C4-2B (cell line): ENCODE measurements at regions not wholly inside any gene's neighbourhood (a gene's known extent, or its start where the extent isn't known, plus 50 kb on each side); places are given as distances from the start of the nearest gene placed in this dataset.

Experiments
- CTCF ChIP-seq: fragments of 450-650 bp; conservative IDR thresholded peaks from 2 replicates; pipeline ENCODE4 v1.5.1; 2017; ENCODE audit warnings: mild to moderate bottlenecking
- ZFX ChIP-seq: fragments of 450-650 bp; IDR thresholded peaks from 2 replicates; pipeline ENCODE4 v1.6.1; 2017

GRCh38 chr3:117526470-117527079 is 817.0 kb downstream of the TUSC7 start:
- TF ChIP-seq CTCF (peak; percentile 89), ZFX (no peak)
